HAP-1 (cell line): ENCODE measurements at regions not wholly inside any gene's neighbourhood (a gene's known extent, or its start where the extent isn't known, plus 50 kb on each side); places are given as distances from the start of the nearest gene placed in this dataset.
"Not testable (repeated sequence)": the region's sequence is repeated elsewhere in the genome, so short reads cannot be mapped to it uniquely, and the experiment has no call there.

Experiments
- DNase-seq, 2 experiments: peaks; one replicate each; pipeline ENCODE4 v3.0.0-alpha.2; 2016 to 2020; ENCODE audit warnings: low spot score in 2 of 2
- H3K27me3 ChIP-seq: fragments of 250-450 bp; sonication (Bioruptor Pico); 2 replicates; pipeline ENCODE4 v1.5.1; 2020; ENCODE audit warnings: low read depth, mild to moderate bottlenecking, moderate library complexity
- H3K36me3 ChIP-seq: fragments of 250-450 bp; sonication (Bioruptor Pico); replicated peaks from 2 replicates; pipeline ENCODE4 v1.5.1; 2020; ENCODE audit warnings: mild to moderate bottlenecking
- H3K4me1 ChIP-seq: fragments of 250-450 bp; sonication (Bioruptor Pico); 2 replicates; pipeline ENCODE4 v1.5.1; 2020; ENCODE audit warnings: mild to moderate bottlenecking
- H3K4me3 ChIP-seq: fragments of 250-450 bp; sonication (Bioruptor Pico); 2 replicates; pipeline ENCODE4 v1.5.1; 2020; ENCODE audit warnings: mild to moderate bottlenecking, moderate library complexity
- H3K9me3 ChIP-seq: fragments of 250-450 bp; sonication (Bioruptor Pico); 2 replicates; pipeline ENCODE4 v1.5.1; 2020; ENCODE audit warnings: mild to moderate bottlenecking, moderate library complexity
- in situ Hi-C: fragments of 300-500 bp; cut with MboI; formaldehyde crosslinking; loops from 3 replicates; pipeline ENCODE4 v1.14.3; 2020; ENCODE audit warnings: low sequenced_read_pairs, inconsistent platforms, mixed read lengths

DNA sequence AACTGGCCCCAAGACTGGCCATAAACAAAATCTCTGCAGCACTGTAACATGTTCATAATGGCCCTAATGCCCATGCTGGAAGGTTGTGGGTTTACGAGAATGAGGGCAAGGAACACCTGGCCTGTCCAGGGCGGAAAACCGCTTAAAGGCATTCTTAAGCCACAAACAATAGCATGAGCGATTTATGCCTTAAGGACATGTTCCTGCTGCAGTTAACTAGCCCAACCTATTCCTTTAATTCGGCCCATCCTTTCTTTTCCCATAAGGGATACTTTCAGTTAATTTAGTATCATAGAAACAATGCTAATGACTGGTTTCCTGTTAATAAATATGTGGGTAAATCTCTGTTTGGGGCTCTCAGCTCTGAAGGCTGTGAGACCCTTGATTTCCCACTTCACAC, 95.7 kb upstream of the PRKD1 start:
- not testable (repeated sequence) for DNase-seq, H3K27me3 ChIP-seq, H3K4me1 ChIP-seq, H3K4me3 ChIP-seq, H3K36me3 ChIP-seq, H3K9me3 ChIP-seq
- in situ Hi-C loops, result loop anchor here (25.0 kb wide), 1 partner anchor 1261 kb away; the partner anchor contains the start of gene FOXG1

DNA sequence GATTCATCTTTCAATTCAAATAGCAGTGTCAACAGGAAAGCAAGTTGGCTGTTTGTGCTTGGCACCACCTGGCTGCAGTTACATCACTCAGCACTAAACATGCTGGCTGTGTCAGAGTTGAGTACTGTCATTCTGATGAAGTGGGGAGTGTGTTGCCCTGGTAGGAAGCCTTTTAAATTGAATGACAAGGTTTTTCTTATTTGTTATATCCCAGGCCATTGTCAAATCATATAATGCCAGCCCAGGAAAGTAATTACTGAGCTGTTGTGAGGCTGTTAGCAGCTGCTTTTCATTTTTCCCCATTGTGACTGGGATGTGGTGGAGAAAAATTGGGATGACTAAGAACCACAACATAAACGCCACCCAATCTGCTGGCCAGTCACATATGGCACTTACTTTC, 106.5 kb upstream of the PRKD1 start:
- H3K4me3 ChIP-seq, result no peak overlapping the region
- in situ Hi-C loops, result no loop called here
- H3K4me1 ChIP-seq, result no peaks in the 10 kb centered on the region
- 0 out of 2 replicates have a peak, but pooled peaks cover 3% of the 10 kb centered on the region for H3K9me3 ChIP-seq
- H3K27me3 ChIP-seq, result no peaks in the 10 kb centered on the region
- no peaks in the 10 kb centered on the region for H3K36me3 ChIP-seq
- DNase-seq, result no peak

DNA sequence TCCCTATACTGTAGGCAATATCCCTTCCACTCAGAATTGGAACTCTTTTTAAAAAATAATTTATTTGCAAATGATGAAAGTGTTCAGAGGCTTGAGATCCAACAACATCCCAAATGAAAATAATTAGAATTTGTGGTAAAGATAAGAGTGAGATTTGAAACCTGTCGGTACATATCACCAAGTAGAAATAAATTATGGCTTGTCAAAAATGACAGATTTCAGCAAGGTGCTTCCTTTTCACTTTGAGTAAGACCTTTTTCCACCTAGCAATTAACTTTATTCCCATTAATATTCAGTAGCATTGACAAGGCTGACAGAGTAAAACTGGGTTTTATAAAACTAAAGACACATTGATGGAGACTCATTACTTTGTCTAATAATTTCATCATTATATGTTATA, 107.7 kb upstream of the PRKD1 start:
- no peaks in the 10 kb centered on the region for H3K27me3 ChIP-seq
- H3K36me3 ChIP-seq, result no peaks in the 10 kb centered on the region
- H3K9me3 ChIP-seq, result 0 out of 2 replicates have a peak, but pooled peaks cover 2% of the 10 kb centered on the region
- in situ Hi-C loops, result no loop called here
- no peak for DNase-seq
- no peak overlapping the region for H3K4me3 ChIP-seq
- no peaks in the 10 kb centered on the region for H3K4me1 ChIP-seq

DNA sequence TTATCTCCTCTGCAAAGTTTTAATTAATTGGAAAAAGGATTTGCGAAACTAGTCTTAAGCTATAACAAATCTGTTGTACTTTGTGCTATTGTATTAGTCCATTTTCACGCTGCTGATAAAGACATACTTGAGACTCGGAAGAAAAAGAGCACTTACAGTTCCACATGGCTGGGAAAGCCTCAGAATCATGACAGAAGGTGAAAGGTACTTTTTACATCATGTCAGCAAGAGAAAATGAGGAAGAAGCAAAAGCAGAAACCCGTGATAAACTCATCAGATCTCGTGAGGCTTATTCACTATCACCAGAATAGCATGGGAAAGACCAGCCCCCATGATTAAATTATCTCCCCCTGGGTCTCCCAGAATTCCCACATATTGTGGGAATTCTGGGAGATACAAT, 118.1 kb upstream of the PRKD1 start:
- Histone ChIP-seq H3K4me3 (no peak overlapping the region), H3K9me3 (no peaks in the 10 kb centered on the region), H3K4me1 (no peaks in the 10 kb centered on the region), H3K27me3 (no peaks in the 10 kb centered on the region), H3K36me3 (no peaks in the 10 kb centered on the region)
- no peak for DNase-seq
- in situ Hi-C loops, result no loop called here

DNA sequence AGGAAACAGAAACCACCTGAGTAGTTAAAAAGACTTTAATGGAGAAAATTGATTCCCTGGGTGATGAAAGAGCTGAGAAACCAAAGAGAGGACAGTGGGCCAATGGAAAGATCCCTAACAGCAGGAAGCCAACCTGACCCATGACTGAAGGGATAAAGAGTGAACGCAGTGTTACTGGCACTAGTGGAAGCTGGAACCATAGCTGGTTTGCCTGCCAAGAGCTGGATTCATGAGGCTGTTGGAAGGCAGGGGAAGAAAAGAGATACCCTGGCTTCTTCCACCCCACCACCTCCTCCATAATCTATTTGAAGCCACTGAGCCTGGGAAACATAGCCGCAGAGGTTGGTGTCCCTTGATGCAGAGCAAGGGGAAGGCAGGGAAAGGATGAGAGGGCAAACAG, 125.5 kb upstream of the PRKD1 start:
- H3K27me3 ChIP-seq, result no peaks in the 10 kb centered on the region
- H3K4me1 ChIP-seq, result no peaks in the 10 kb centered on the region
- in situ Hi-C loops, result no loop called here
- no peaks in the 10 kb centered on the region for H3K9me3 ChIP-seq
- no peaks in the 10 kb centered on the region for H3K36me3 ChIP-seq
- H3K4me3 ChIP-seq, result no peak overlapping the region
- no peak for DNase-seq

DNA sequence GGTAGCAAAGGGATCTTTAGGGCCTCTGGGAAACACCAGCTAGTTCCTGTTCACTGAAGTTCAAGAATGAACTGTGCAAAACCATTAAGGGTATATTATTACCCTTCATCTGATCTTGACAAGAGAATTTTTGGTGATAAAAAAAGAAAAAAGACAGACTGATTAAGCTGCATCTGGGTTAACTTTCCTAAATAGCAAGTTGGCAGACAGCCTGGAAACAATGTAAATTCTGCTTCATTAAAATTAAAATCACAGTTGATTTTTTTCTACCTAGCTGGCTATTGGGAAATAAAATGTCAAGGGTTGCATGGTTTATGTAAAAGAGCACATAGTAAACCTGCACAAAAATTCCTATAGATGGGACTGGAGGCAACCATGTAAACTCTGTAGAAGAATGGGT, 126.6 kb upstream of the PRKD1 start:
- in situ Hi-C loops, result no loop called here
- no peaks in the 10 kb centered on the region for H3K9me3 ChIP-seq
- DNase-seq, result no peak
- no peaks in the 10 kb centered on the region for H3K4me1 ChIP-seq
- no peaks in the 10 kb centered on the region for H3K36me3 ChIP-seq
- H3K4me3 ChIP-seq, result no peak overlapping the region
- no peaks in the 10 kb centered on the region for H3K27me3 ChIP-seq

DNA sequence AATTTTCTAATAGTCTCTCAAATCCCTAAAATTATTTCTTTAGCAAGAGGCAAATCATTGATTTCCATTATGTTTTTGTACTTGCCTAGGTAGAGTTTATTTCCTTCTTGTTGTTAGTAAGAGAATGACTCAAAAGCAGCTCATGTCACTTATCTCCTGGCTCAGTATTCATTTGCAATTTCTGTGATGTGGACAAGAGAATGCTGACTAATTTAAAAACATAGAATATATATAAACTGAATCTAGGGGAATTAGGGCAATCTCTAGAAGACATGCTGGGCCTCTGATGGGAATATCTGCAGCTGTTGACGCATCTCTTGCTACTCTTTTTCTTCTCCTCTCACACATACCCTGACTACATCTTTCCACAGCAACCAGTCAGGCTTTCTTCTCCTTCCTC, 130.8 kb upstream of the PRKD1 start:
- DNase-seq, result no peak

DNA sequence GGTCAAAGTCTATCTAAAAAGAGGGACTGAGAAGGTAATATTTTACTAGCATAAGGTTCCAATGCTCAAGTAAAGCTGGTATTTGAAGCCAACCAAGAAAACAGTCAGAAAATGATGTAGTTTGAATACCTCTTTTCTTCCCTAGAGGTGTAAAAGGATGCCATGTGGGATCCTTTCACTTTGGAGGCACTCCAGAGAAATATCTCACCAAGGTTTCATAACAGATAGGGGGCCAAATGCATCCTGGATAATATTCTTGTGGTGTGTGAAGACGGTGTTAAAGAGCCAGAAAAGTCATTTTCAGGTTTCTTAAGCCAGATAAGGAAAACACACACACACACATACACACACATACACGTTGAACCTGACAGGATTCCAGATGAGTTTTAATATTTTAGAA, 136.1 kb upstream of the PRKD1 start:
- no peak for DNase-seq
- Histone ChIP-seq H3K27me3 (no peaks in the 10 kb centered on the region), H3K9me3 (no peaks in the 10 kb centered on the region), H3K4me3 (no peak overlapping the region), H3K36me3 (no peaks in the 10 kb centered on the region), H3K4me1 (no peaks in the 10 kb centered on the region)
- in situ Hi-C loops, result no loop called here

More for the DNA sequence above, 130.8 kb upstream of the PRKD1 start:
- Histone ChIP-seq H3K27me3 (no peaks in the 10 kb centered on the region), H3K4me1 (no peaks in the 10 kb centered on the region), H3K36me3 (no peaks in the 10 kb centered on the region), H3K4me3 (no peak overlapping the region), H3K9me3 (no peaks in the 10 kb centered on the region)
- in situ Hi-C loops, result no loop called here

DNA sequence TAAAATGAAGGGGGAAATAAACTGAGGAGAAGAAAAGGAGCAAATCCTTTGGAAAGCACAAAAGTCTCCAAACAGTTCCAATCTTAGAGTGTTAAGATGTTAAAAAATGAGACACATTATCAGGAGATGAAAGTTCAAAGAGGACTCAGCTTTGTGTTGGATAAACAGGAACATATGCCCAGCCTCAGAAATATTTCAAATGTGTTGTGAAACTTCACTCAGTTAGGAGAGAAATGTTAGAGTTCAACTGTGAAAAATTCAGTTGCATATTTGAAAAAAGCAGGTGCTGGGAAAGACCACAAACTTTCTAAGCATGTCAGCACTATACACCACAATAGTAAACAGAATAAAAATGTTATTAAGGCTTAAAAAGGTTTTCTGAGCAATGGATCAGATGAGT, 136.8 kb upstream of the PRKD1 start:
- Histone ChIP-seq H3K9me3 (no peaks in the 10 kb centered on the region), H3K4me3 (no peak overlapping the region), H3K27me3 (no peaks in the 10 kb centered on the region), H3K4me1 (no peaks in the 10 kb centered on the region), H3K36me3 (no peaks in the 10 kb centered on the region)
- DNase-seq, result no peak
- in situ Hi-C loops, result no loop called here

DNA sequence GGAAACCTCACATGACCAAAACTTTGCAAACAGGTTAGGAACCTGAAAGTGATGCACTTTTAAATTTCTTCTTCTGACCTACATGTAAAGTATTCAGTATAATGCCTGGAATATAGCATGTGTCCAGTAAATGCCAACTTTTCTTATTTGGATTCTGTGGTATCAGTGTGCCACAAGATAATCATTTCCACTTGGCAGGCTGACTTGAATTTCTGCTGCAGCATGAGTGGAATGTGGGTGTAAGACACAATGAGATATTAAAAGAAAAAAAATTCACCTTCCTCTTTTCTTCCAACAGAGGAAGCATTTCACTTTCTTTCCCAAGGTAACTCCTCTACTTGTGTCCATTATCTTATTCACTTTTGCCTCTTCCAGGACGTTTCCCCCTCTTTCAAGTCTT, 141.9 kb upstream of the PRKD1 start:
- in situ Hi-C loops, result no loop called here
- H3K9me3 ChIP-seq, result peaks cover 6% of the 10 kb centered on the region
- no peaks in the 10 kb centered on the region for H3K4me1 ChIP-seq

DNA sequence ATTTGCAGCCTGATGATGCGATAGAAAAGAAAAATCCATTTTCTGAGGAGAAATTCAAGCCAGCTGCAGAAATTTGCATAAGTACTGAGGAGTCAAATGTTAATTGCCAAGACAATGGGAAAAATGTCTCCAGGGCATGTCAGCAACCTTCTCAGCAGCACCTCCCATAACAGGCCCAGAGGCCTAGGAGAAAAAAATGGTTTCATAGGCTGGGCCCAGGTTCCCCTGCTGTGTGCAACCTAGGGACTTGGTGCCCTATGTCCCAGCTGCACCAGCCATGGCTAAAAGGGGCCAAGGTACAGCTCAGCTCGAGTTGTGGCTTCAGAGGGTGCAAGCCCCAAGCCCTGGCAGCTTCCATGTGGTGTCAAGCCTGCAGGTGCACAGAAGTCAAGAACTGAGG, 144.8 kb upstream of the PRKD1 start:
- H3K9me3 ChIP-seq, H3K4me3 ChIP-seq, H3K27me3 ChIP-seq, in situ Hi-C loops, H3K36me3 ChIP-seq, H3K4me1 ChIP-seq, DNase-seq: not testable (repeated sequence)

More for the DNA sequence above, 141.9 kb upstream of the PRKD1 start:
- H3K4me3 ChIP-seq, result no peak overlapping the region
- H3K27me3 ChIP-seq, result no peaks in the 10 kb centered on the region
- no peaks in the 10 kb centered on the region for H3K36me3 ChIP-seq
- no peak for DNase-seq

DNA sequence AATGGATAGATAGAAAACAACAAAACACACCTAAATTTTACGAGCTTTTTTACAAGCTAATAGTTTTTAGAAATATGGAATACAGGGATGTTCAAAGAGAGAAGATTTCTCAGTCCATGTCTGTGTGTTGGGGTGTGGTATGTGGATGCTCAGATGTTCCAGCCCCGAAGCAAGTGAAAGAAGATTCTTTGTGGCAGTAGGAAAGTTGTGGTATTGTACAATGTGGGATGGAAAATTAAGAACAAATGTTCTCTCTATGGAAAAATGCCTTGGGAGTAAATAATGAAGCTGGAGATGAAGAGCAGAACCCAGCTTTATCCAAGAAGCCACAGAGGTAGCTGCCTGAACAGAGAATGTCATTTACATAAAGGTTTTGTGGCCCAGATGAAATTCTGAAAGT, 150.3 kb upstream of the PRKD1 start:
- Histone ChIP-seq H3K27me3 (peaks cover 2% of the 10 kb centered on the region), H3K4me1 (no peaks in the 10 kb centered on the region), H3K4me3 (no peak overlapping the region), H3K9me3 (no peaks in the 10 kb centered on the region), H3K36me3 (no peaks in the 10 kb centered on the region)
- in situ Hi-C loops, result no loop called here
- no peak for DNase-seq

DNA sequence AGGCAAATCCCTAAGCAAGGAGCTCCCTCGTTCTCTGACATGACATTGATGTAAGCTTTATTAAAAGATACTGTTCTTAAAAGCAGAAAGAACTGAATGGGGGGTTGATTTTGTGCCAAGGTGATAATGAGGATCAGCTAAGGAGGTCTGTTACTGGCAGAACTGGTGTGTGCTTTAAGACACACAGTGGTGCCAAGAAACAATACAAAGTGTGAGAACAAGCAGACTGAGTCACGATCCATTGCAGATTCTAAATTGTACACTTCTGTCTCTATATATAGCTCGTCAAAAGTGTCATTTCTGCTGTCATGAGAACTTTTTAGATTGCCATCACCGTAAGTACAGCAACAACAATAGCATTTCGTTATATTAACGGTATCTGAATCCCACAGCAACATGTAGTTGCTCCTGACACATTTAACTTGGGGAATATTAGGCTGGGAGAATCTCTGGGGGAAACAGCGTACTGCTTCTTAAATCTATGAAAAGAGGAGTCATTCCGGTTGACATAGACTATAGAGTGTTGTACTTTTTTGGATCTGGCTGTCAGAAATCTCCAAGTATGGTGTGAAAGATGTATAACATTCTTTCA, 151.3 kb upstream of the PRKD1 start:
- no peaks in the 10 kb centered on the region for H3K4me1 ChIP-seq
- H3K4me3 ChIP-seq, result no peak overlapping the region
- no peaks in the 10 kb centered on the region for H3K9me3 ChIP-seq
- peaks cover 2% of the 10 kb centered on the region for H3K27me3 ChIP-seq
- in situ Hi-C loops, result no loop called here
- no peak for DNase-seq
- no peaks in the 10 kb centered on the region for H3K36me3 ChIP-seq

DNA sequence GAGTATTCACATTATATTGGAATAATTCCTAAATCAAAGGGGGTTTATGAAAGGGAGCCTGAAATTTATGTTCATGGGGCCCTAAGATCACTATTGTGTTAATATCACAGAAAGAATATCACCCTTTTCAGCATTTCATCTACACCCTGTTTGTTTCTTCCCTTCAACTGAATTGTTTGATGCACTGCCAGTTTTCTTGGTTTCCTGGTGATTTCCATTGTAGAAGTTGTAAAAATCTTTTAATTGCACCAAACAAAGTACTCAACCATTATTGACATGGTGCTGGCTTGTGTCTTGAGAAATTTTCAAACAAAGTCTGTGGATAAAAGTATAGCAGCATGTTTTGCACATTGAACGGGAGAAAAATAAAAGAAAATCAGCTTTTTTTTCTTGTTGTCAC, 154.8 kb upstream of the PRKD1 start:
- no peak for DNase-seq
- Histone ChIP-seq H3K4me1 (no peaks in the 10 kb centered on the region), H3K36me3 (no peaks in the 10 kb centered on the region), H3K4me3 (no peak overlapping the region), H3K27me3 (peaks cover 2% of the 10 kb centered on the region), H3K9me3 (no peaks in the 10 kb centered on the region)
- in situ Hi-C loops, result no loop called here

DNA sequence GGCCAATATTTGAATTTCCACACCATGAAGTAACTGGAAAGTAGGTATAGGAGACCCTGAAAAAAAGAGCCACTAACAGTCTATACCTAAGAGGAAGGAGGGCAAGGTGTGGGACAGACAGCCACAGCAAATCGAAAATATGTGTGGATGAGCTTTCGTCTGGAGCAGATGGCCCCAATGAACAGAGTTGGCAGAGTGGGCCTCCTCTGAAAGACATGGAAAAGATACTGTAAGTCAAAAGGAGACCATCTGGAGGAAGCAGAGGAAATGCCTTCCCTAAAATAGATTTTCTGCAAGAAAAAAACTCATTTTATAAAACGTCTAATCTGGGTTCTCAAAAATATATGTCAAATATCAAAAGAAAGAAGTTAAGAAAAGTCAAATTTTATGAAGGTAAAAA, 157.2 kb upstream of the PRKD1 start:
- no peak for DNase-seq

More for the DNA sequence above, 157.2 kb upstream of the PRKD1 start:
- Histone ChIP-seq H3K4me1 (no peaks in the 10 kb centered on the region), H3K9me3 (no peaks in the 10 kb centered on the region), H3K27me3 (no peaks in the 10 kb centered on the region; the same call in 1 of the 2 replicates), H3K36me3 (no peaks in the 10 kb centered on the region), H3K4me3 (no peak overlapping the region)
- in situ Hi-C loops, result no loop called here
